GM20000 (cell line): ENCODE measurements at regions not wholly inside any gene's neighbourhood (a gene's known extent, or its start where the extent isn't known, plus 50 kb on each side); places are given as distances from the start of the nearest gene placed in this dataset.

Experiments
- DNase-seq: peaks from one replicate; pipeline ENCODE4 v3.0.0; 2012; ENCODE audit warnings: low spot score
- TF ChIP-seq, protein P1 (sequence below): IDR thresholded peaks from 2 replicates; pipeline ENCODE4 v1.5.1; 2012; ENCODE audit warnings: mild to moderate bottlenecking, control low read depth; ENCODE audit errors: extremely low read depth, missing control alignments

GRCh38 chr6:141337191-141337590 lies 795.5 kb upstream of the GJE1 start:
- TF ChIP-seq, protein P1, sequence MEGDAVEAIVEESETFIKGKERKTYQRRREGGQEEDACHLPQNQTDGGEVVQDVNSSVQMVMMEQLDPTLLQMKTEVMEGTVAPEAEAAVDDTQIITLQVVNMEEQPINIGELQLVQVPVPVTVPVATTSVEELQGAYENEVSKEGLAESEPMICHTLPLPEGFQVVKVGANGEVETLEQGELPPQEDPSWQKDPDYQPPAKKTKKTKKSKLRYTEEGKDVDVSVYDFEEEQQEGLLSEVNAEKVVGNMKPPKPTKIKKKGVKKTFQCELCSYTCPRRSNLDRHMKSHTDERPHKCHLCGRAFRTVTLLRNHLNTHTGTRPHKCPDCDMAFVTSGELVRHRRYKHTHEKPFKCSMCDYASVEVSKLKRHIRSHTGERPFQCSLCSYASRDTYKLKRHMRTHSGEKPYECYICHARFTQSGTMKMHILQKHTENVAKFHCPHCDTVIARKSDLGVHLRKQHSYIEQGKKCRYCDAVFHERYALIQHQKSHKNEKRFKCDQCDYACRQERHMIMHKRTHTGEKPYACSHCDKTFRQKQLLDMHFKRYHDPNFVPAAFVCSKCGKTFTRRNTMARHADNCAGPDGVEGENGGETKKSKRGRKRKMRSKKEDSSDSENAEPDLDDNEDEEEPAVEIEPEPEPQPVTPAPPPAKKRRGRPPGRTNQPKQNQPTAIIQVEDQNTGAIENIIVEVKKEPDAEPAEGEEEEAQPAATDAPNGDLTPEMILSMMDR, result no peak
- no peak for DNase-seq

- DNase-seq, result no peak
- TF ChIP-seq, protein P1, result no peak
These were observed 797.0 kb upstream of the GJE1 start for GRCh38 chr6:141335477-141336273.

DNA sequence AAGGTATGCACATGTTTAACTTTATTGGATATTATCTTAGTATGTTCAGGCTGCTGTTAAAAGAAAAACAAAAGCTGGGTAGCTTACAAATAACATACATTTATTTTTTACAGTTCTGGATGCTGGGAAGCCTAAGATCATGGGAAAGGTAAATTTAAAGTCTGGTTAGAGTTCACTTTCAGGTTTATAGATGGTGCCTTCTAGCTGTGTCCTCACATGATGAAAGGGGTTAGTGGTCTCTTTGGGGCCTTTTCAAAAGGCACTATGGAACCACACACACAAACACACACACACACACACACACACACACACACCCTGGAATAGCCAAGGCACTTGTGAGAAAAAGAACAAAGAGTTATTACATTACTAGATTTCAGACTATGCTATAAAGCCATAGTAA lies 805.8 kb upstream of the GJE1 start:
- TF ChIP-seq, protein P1, result no peak

DNA sequence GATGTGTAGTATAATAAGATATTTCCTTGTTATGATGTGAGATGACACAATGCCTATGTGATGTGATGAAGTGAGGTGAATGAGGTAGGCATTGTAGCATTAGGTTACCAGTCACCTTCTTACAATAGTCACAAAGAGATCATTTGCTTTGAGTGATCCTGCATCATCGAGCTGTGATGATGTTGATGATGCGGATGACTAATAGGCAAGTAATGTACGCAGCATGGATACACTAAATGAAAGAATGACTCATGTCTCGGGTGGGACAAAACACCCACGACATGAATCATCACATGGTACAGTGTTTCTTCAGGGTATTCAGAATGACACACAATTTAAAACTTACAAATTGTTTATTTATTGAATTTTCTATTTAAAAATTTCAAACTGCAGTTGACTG lies 806.3 kb upstream of the GJE1 start:
- no peak for DNase-seq
- TF ChIP-seq, protein P1, result no peak

More for the DNA sequence above, 805.8 kb upstream of the GJE1 start:
- no peak for DNase-seq

DNA sequence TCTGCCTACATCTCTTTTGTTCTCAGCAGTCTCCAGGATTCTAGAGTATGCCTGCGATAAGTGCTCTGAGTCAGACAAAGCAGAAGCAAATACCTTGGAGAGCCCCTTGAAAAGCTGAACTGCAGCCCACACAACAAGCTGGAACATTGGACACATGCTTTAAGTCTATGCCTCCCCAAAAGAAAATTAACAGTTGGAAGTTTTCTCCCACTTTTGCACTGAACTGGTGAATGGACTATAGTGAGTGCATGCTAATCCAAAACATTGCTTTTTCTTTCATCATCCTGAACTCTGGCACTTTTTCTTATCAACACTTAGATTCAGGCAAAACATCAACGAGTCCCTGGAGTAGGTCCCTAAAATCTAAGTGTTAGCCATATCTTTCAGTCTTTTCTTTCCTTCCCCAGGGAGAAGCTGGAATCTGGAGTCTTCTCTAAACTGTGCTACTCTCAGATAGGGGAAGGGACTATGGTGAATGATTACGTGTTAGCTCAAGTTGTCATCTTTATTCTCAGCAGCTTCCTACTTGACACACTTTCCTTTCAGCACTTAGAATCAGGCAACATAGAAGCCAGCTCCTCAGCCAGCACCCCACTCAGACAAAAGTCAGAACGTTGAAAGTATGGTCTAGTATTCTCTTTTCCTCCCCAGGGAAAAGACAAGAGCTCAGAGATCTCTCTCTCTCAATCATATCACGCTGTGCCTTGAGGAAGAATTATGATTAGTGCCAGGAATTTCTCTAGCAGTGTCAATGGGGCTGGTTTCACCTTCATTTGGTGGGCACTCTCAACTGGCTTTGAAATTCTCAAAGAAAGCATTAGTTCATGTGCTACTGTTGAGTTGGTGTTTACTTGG lies 811.0 kb upstream of the GJE1 start:
- DNase-seq, result no peak
- TF ChIP-seq, protein P1, result no peak

DNA sequence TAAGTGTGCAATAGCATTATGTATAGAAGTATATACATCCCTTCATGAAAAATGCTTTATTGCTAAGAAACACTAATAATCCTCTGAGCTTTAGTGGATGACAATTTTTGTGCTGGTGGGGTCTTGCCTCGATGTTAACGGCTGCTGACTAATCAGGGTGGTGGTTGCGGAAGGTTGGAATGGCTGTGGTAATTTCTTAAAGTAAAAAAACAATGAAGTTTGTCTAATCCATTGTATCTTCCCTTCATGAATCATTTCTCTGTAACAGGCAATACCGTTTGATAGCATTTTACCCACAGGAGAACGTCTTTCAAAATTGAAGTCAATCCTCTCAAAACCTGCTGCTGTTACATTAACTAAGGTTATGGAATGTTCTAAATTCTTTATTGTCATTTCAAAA lies 816.5 kb upstream of the GJE1 start:
- TF ChIP-seq, protein P1, result no peak
- no peak for DNase-seq

DNA sequence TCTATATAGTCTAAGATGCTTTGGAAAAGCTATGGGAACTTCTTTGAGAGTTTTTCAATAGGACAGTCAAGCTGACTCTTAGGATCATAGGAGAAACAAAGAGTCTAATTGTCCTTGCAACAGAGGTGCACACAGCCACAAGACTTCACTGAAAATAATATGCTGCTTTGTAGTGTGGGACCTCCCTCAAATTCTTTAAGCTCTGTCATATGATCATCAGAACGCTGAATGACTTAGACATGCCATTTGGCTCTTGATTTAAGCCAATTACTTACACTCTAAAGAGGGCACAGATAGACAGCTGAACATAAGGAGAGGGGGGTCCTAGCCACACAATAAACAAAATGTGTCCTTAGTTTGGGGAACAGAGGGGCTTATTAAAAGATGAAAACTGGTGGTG lies 818.7 kb upstream of the GJE1 start:
- no peak for DNase-seq
- TF ChIP-seq, protein P1, result no peak
